ENCODE measurements at regions not wholly inside any gene's neighbourhood (a gene's known extent, or its start where the extent isn't known, plus 50 kb on each side); places are given as distances from the start of the nearest gene placed in this dataset.

GRCh38 chr15:100806157-100806556 lies 73.5 kb upstream of the ALDH1A3 start (continued):
- TF ChIP-seq CHD7 (IDR thresholded peaks at IDR 0.05; ENCODE audit: low read depth, low read length): no peak
- no peak for TF ChIP-seq NFYB (IDR thresholded peaks at IDR 0.05; ENCODE audit: extremely low read depth, insufficient read length)
- no peak for TF ChIP-seq WHSC1 (IDR thresholded peaks at IDR 0.05; ENCODE audit: low read length)
- no peak for TF ChIP-seq MNT (conservative IDR thresholded peaks at IDR 0.05)

Data from K562 (cell line).